Neural progenitor cell (in vitro differentiated cells): ENCODE measurements at regions not wholly inside any gene's neighbourhood (a gene's known extent, or its start where the extent isn't known, plus 50 kb on each side); places are given as distances from the start of the nearest gene placed in this dataset.

Source experiments
- DNase-seq: peaks from one replicate; pipeline ENCODE4 v3.0.0-alpha.2; 2016; ENCODE audit warnings: low spot score
- H2AFZ ChIP-seq: fragments of 200-600 bp; sonication (generic); replicated peaks from 2 replicates; pipeline ENCODE4 v1.6.1; 2016; ENCODE audit warnings: antibody characterized with exemption
- H3F3A ChIP-seq: fragments of 200-600 bp; sonication (generic); 2 replicates; pipeline ENCODE4 v1.6.1; 2016; ENCODE audit warnings: antibody characterized with exemption, low read depth
- H3K27ac ChIP-seq: fragments of 200-600 bp; sonication (generic); 2 replicates; pipeline ENCODE4 v1.5.1; 2016; ENCODE audit warnings: mild to moderate bottlenecking
- H3K27me3 ChIP-seq: fragments of 200-600 bp; sonication (generic); 2 replicates; pipeline ENCODE4 v1.6.1; 2016; ENCODE audit warnings: mild to moderate bottlenecking, moderate library complexity
- H3K36me3 ChIP-seq: fragments of 200-600 bp; sonication (generic); 2 replicates; pipeline ENCODE4 v1.5.1; 2016
- H3K4me1 ChIP-seq: fragments of 200-600 bp; sonication (generic); 2 replicates; pipeline ENCODE4 v1.6.1; 2016; ENCODE audit warnings: mixed run types
- H3K4me2 ChIP-seq: fragments of 200-600 bp; sonication (generic); 2 replicates; pipeline ENCODE4 v1.6.1; 2016
- H3K4me3 ChIP-seq: fragments of 200-600 bp; sonication (generic); 2 replicates; pipeline ENCODE4 v1.5.1; 2016
- H3K79me2 ChIP-seq: fragments of 200-600 bp; sonication (generic); 2 replicates; pipeline ENCODE4 v1.6.1; 2016; ENCODE audit warnings: low read depth
- H3K9ac ChIP-seq: fragments of 200-600 bp; sonication (generic); 2 replicates; pipeline ENCODE4 v1.6.1; 2016
- H3K9me3 ChIP-seq: fragments of 200-600 bp; sonication (generic); 2 replicates; pipeline ENCODE4 v1.5.1; 2016; ENCODE audit warnings: low read depth
- H4K20me1 ChIP-seq: fragments of 200-600 bp; sonication (generic); 2 replicates; pipeline ENCODE4 v1.6.1; 2016; ENCODE audit warnings: low read depth
- H3K27ac Mint-ChIP-seq: 3 replicates; pipeline ENCODE4 v1.8.0; 2021; ENCODE audit warnings: mixed read lengths
- H3K27me3 Mint-ChIP-seq: 2 replicates; pipeline ENCODE4 v1.8.0; 2022; ENCODE audit warnings: low read depth, mild to moderate bottlenecking, inconsistent platforms, moderate library complexity, mixed read lengths; ENCODE audit not compliant: insufficient read depth
- H3K36me3 Mint-ChIP-seq: 3 replicates; pipeline ENCODE4 v1.8.0; 2021; ENCODE audit warnings: mixed read lengths
- H3K4me1 Mint-ChIP-seq: 3 replicates; pipeline ENCODE4 v1.8.0; 2021; ENCODE audit warnings: mixed read lengths
- H3K4me3 Mint-ChIP-seq: 3 replicates; pipeline ENCODE4 v1.8.0; 2021; ENCODE audit warnings: mild to moderate bottlenecking, moderate library complexity, mixed read lengths
- H3K9me3 Mint-ChIP-seq: 3 replicates; pipeline ENCODE4 v1.8.0; 2020; ENCODE audit warnings: mixed read lengths
- EZH2 ChIP-seq: fragments of 200-600 bp; sonication (generic); IDR thresholded peaks from 2 replicates; pipeline ENCODE4 v1.6.1; 2017; ENCODE audit warnings: antibody characterized with exemption, mild to moderate bottlenecking, moderate library complexity
- EZH2phosphoT487 ChIP-seq: fragments of 200-600 bp; sonication (generic); IDR thresholded peaks from 2 replicates; pipeline ENCODE4 v1.6.1; 2017; ENCODE audit warnings: antibody characterized with exemption
- TF ChIP-seq, protein P1 (sequence below): fragments of 200-600 bp; sonication (generic); IDR thresholded peaks from 2 replicates; pipeline ENCODE4 v1.5.1; 2017; ENCODE audit warnings: antibody characterized with exemption, mild to moderate bottlenecking

DNA sequence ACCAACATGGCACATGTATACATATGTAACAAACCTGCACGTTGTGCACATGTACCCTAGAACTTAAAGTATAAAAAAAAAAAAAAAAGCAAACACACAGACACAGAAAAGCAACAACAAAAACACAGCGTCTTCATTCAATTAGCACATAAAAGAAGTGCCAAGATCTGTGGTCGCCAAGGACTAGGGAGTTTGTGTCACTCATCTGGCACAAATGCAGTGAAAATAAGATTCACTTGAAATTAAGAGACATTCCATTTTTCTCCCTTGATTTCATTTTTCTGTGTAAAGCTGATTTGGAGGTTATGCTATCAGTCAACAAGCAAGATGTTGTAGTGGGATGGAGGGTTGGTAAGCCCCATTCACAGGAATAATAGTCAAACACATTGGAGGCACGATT, 115.3 kb downstream of the FAT4 start:
- H3K4me1 Mint-ChIP-seq = no peaks in the 10 kb centered on the region
- no peak for DNase-seq
- H3K27ac ChIP-seq = no peak overlapping the region

DNA sequence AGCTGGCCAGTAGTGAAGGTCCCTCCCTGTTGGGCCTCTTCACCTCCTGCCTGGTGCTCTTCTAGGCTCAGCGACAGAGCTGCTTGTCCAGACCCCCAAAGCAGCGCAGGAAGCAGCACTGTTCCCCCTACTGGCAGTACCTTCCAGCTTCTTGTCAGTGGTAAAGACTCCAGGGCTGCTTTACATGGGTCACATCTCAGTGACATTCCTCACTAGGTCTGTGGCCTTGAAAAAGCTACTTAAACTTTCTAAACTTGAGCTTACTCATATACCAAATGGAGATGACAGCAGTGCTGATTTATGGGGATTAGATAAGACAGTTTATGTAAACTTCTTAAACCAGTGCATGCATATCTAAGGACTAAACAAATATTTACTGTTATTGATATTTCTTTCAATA, 117.3 kb downstream of the FAT4 start:
- H3K4me3 Mint-ChIP-seq = no peak overlapping the region
- H3K79me2 ChIP-seq = no peaks in the 10 kb centered on the region
- peaks cover 17% of the 10 kb centered on the region for H3K36me3 Mint-ChIP-seq
- no peak overlapping the region for H3K9ac ChIP-seq
- H2AFZ ChIP-seq = no peak overlapping the region
- peaks cover 2% of the 10 kb centered on the region for H3K27me3 Mint-ChIP-seq
- no peaks in the 10 kb centered on the region for H3K27me3 ChIP-seq
- no peaks in the 10 kb centered on the region for H3K4me1 ChIP-seq
- peak; percentile 68 for DNase-seq
- no peak overlapping the region for H3K4me2 ChIP-seq
- H3K9me3 Mint-ChIP-seq = no peaks in the 10 kb centered on the region
- H3K27ac ChIP-seq = no peak overlapping the region
- H3K4me1 Mint-ChIP-seq = no peaks in the 10 kb centered on the region
- H3K9me3 ChIP-seq = no peaks in the 10 kb centered on the region
- no peaks in the 10 kb centered on the region for H3F3A ChIP-seq
- no peaks in the 10 kb centered on the region for H3K36me3 ChIP-seq
- H3K27ac Mint-ChIP-seq = no peak overlapping the region
- no peaks in the 10 kb centered on the region for H4K20me1 ChIP-seq
- H3K4me3 ChIP-seq = no peak overlapping the region
- TF ChIP-seq EZH2phosphoT487 = no peak
- TF ChIP-seq, protein P1, sequence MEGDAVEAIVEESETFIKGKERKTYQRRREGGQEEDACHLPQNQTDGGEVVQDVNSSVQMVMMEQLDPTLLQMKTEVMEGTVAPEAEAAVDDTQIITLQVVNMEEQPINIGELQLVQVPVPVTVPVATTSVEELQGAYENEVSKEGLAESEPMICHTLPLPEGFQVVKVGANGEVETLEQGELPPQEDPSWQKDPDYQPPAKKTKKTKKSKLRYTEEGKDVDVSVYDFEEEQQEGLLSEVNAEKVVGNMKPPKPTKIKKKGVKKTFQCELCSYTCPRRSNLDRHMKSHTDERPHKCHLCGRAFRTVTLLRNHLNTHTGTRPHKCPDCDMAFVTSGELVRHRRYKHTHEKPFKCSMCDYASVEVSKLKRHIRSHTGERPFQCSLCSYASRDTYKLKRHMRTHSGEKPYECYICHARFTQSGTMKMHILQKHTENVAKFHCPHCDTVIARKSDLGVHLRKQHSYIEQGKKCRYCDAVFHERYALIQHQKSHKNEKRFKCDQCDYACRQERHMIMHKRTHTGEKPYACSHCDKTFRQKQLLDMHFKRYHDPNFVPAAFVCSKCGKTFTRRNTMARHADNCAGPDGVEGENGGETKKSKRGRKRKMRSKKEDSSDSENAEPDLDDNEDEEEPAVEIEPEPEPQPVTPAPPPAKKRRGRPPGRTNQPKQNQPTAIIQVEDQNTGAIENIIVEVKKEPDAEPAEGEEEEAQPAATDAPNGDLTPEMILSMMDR = peak; percentile 60

More for the DNA sequence above, 115.3 kb downstream of the FAT4 start:
- Mint-ChIP-seq H3K36me3 (peaks cover 5% of the 10 kb centered on the region), H3K9me3 (no peaks in the 10 kb centered on the region), H3K27ac (no peak overlapping the region), H3K4me3 (no peak overlapping the region), H3K27me3 (no peaks in the 10 kb centered on the region)
- Histone ChIP-seq H3K4me2 (no peak overlapping the region), H4K20me1 (no peaks in the 10 kb centered on the region), H2AFZ (no peak overlapping the region), H3F3A (no peaks in the 10 kb centered on the region), H3K27me3 (no peaks in the 10 kb centered on the region), H3K79me2 (no peaks in the 10 kb centered on the region), H3K4me1 (no peaks in the 10 kb centered on the region), H3K9ac (no peak overlapping the region), H3K4me3 (no peak overlapping the region), H3K36me3 (no peaks in the 10 kb centered on the region), H3K9me3 (no peaks in the 10 kb centered on the region)
- no peak for TF ChIP-seq EZH2phosphoT487
- no peak for TF ChIP-seq EZH2
- TF ChIP-seq, protein P1 = no peak

DNA sequence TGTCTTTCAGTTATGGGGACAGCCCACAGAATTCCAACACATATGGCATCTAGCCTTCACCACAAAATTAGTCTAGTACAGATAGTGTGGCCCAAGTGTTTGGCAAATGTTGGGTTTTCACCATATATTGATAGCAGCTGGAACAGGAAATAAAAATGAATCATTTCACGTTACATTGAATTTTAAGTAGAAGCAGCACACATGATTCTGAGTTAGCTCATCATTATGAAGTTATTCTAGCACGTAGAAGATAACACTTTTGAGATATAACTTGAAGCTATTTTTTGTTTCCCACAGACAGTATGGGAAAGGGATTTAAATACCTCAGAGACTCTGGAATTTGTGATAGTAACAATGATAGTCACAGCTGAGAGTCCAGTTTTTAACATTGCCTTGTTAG, 118.7 kb downstream of the FAT4 start:
- no peak overlapping the region for H3K27ac Mint-ChIP-seq
- Histone ChIP-seq H3F3A (no peaks in the 10 kb centered on the region), H3K9me3 (no peaks in the 10 kb centered on the region), H4K20me1 (no peaks in the 10 kb centered on the region), H3K79me2 (no peaks in the 10 kb centered on the region), H2AFZ (no peak overlapping the region), H3K9ac (no peak overlapping the region), H3K36me3 (no peaks in the 10 kb centered on the region), H3K27ac (no peak overlapping the region), H3K27me3 (no peaks in the 10 kb centered on the region), H3K4me1 (no peaks in the 10 kb centered on the region), H3K4me2 (no peak overlapping the region), H3K4me3 (no peak overlapping the region)
- H3K27me3 Mint-ChIP-seq = peaks cover 2% of the 10 kb centered on the region
- no peaks in the 10 kb centered on the region for H3K4me1 Mint-ChIP-seq
- no peaks in the 10 kb centered on the region for H3K9me3 Mint-ChIP-seq
- H3K4me3 Mint-ChIP-seq = no peak overlapping the region
- TF ChIP-seq, protein P1 = no peak
- no peak for TF ChIP-seq EZH2
- TF ChIP-seq EZH2phosphoT487 = no peak
- H3K36me3 Mint-ChIP-seq = peaks cover 19% of the 10 kb centered on the region
- no peak for DNase-seq

DNA sequence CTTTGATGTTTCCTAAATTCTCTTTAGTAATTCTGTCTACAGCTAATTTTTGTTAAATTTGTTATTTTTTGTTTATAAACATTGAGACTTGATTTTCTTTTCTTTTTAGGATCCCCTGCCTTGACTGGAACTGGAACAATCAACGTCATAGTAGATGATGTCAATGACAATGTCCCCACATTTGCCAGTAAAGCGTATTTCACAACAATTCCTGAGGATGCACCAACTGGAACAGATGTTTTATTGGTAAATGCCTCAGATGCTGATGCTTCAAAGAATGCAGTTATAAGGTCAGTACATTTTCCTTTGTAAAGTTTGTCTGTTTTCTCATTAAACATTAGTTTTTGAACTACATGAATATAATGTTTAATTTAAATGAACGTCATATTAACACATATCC, 119.4 kb downstream of the FAT4 start:
- Mint-ChIP-seq H3K27me3 (peaks cover 2% of the 10 kb centered on the region), H3K36me3 (peaks cover 21% of the 10 kb centered on the region), H3K4me1 (no peaks in the 10 kb centered on the region), H3K4me3 (no peak overlapping the region), H3K27ac (no peak overlapping the region), H3K9me3 (no peaks in the 10 kb centered on the region)
- Histone ChIP-seq H4K20me1 (no peaks in the 10 kb centered on the region), H3K27me3 (no peaks in the 10 kb centered on the region), H3K9me3 (no peaks in the 10 kb centered on the region), H3K4me2 (no peak overlapping the region), H3F3A (no peaks in the 10 kb centered on the region), H3K79me2 (no peaks in the 10 kb centered on the region), H3K36me3 (no peaks in the 10 kb centered on the region), H3K27ac (no peak overlapping the region), H3K4me1 (no peaks in the 10 kb centered on the region), H2AFZ (no peak overlapping the region), H3K4me3 (no peak overlapping the region), H3K9ac (no peak overlapping the region)
- TF ChIP-seq, protein P1 = no peak
- TF ChIP-seq EZH2 = no peak
- TF ChIP-seq EZH2phosphoT487 = no peak
- no peak for DNase-seq
